HepG2 (cell line): ENCODE measurements at regions not wholly inside any gene's neighbourhood (a gene's known extent, or its start where the extent isn't known, plus 50 kb on each side); places are given as distances from the start of the nearest gene placed in this dataset.

Experiments used
- ATAC-seq: fragments of 200-7000 bp; cut with Tn5 transposase; 3 replicates; pipeline ENCODE4 v1.9.1; 2020; ENCODE audit warnings: mild to moderate bottlenecking, moderate library complexity
- BruUV-seq: library from RNA; stranded (reverse); fragments of 400-500 nt; replicated peaks from 2 replicates; lab custom pipeline; 2021; lab: Mats Ljungman, UMichigan
- CTCF ChIA-PET: fragments of 300-600 bp; formaldehyde crosslinking; extraction: SDS; loops from one replicate; lab custom pipeline; 2021; ENCODE audit warnings: low total read pairs, inconsistent platforms, low intra/inter-chr PET ratio; lab: Yijun Ruan, JAX
- POLR2A ChIA-PET: fragments of 350-600 bp; sonication (Branson Sonifier 250); formaldehyde crosslinking; loops from one replicate; lab custom pipeline; 2020; ENCODE audit warnings: antibody characterized with exemption, inconsistent platforms; lab: Yijun Ruan, JAX
- DNase-seq: peaks from one replicate; pipeline ENCODE4 v3.0.0-alpha.2; 2015; ENCODE audit warnings: low spot score
- FAIRE-seq: peaks from 3 replicates; lab custom pipeline; 2011; peaks lifted over from hg19 to GRCh38; lab: Jason Lieb, UNC
- H2AFZ ChIP-seq: one replicate; pipeline ENCODE4 v1.6.1; 2011; ENCODE audit warnings: low read length, inconsistent platforms
- H3K27ac ChIP-seq: fragments of 300-600 bp; 3 replicates; pipeline ENCODE4 v1.8.0; 2011; ENCODE audit warnings: mixed run types, mild to moderate bottlenecking, mixed read lengths, low read length, inconsistent platforms; ENCODE audit not compliant: insufficient read depth; ENCODE audit errors: extremely low read length
- H3K27me3 ChIP-seq, 2 experiments: fragments of 200-600 bp in 1 of 2; 2 replicates in 1 of 2; 3 replicates in 1 of 2; pipeline versions ENCODE4 v1.6.0 to v1.8.0; 2011; ENCODE audit warnings: low read length in 2 of 2, mild to moderate bottlenecking in 2 of 2, moderate library complexity in 2 of 2, inconsistent platforms in 1 of 2; ENCODE audit not compliant: insufficient read depth in 2 of 2, control insufficient read depth in 1 of 2
- H3K36me3 ChIP-seq, 2 experiments: fragments of 200-600 bp in 1 of 2; replicated peaks in 1 of 2; 2 replicates in 1 of 2; 3 replicates in 1 of 2; pipeline versions ENCODE4 v1.5.1 to v1.8.0; 2011; ENCODE audit warnings: low read length in 2 of 2, inconsistent platforms in 1 of 2; ENCODE audit not compliant: insufficient read depth in 2 of 2, control insufficient read depth in 1 of 2
- H3K4me1 ChIP-seq: 2 replicates; pipeline ENCODE4 v1.5.1; 2012; ENCODE audit warnings: low read length, inconsistent platforms; ENCODE audit not compliant: insufficient read depth
- H3K4me2 ChIP-seq: 2 replicates; pipeline ENCODE4 v1.6.0; 2011; ENCODE audit warnings: low read depth, low read length, inconsistent platforms
- H3K4me3 ChIP-seq, 3 experiments: fragments of 200-600 bp in 1 of 3; sonication (generic), shearing (Covaris generic) in 1 of 3; replicated peaks in 1 of 3; 2 replicates each; pipeline ENCODE4 v1.5.1; 2011 to 2016; ENCODE audit warnings: low read length in 3 of 3, inconsistent platforms in 2 of 3, low read depth in 2 of 3, mild to moderate bottlenecking in 2 of 3, control low read depth in 1 of 3, mixed read lengths in 1 of 3; ENCODE audit not compliant: insufficient read depth in 1 of 3
- H3K79me2 ChIP-seq: one replicate; pipeline ENCODE4 v1.6.1; 2011; ENCODE audit warnings: low read length, inconsistent platforms; ENCODE audit not compliant: insufficient read depth
- H3K9ac ChIP-seq: 2 replicates; pipeline ENCODE4 v1.6.0; 2011; ENCODE audit warnings: mild to moderate bottlenecking, low read depth, low read length, inconsistent platforms; ENCODE audit not compliant: insufficient read depth
- H3K9me3 ChIP-seq: 2 replicates; pipeline ENCODE4 v1.5.1; 2012; ENCODE audit warnings: mild to moderate bottlenecking, low read length
- H4K20me1 ChIP-seq: 2 replicates; pipeline ENCODE4 v1.6.0; 2011; ENCODE audit warnings: inconsistent platforms, mild to moderate bottlenecking, low read length, moderate library complexity; ENCODE audit not compliant: insufficient read depth
- ATF4 ChIP-seq, 2 experiments: fragments of 450-650 bp in 1 of 2; sonication (generic) in 1 of 2; formaldehyde crosslinking; IDR thresholded peaks; 2 replicates each; pipeline versions ENCODE4 v1.5.0 to v1.8.0; 2020 to 2022; ENCODE audit warnings: mild to moderate bottlenecking in 1 of 2, missing genetic modification reagents in 1 of 2
- BCL6 ChIP-seq: IDR thresholded peaks from 2 replicates; pipeline ENCODE4 v1.6.1; 2016; ENCODE audit warnings: missing genetic modification reagents, missing compliant biosample characterization
- DNMT3B ChIP-seq: conservative IDR thresholded peaks from 2 replicates; pipeline ENCODE4 v1.6.1; 2016; ENCODE audit warnings: missing biosample characterization, control low read depth
- GABPA ChIP-seq, 2 experiments: IDR thresholded peaks; 2 replicates each; pipeline ENCODE4 v1.6.1; 2011 to 2016; ENCODE audit warnings: low read depth in 2 of 2, low read length in 1 of 2, missing biosample characterization in 1 of 2, missing genetic modification characterization in 1 of 2
- IRF2 ChIP-seq: IDR thresholded peaks from 2 replicates; pipeline ENCODE4 v1.6.1; 2018; ENCODE audit warnings: missing genetic modification reagents, missing compliant biosample characterization
- MAFK ChIP-seq, 2 experiments: IDR thresholded peaks in 1 of 2; conservative IDR thresholded peaks in 1 of 2; 2 replicates each; pipeline ENCODE4 v1.6.1; 2011; ENCODE audit warnings: improper control_type of control experiment in 2 of 2, low read length in 2 of 2
- NFE2 ChIP-seq: sonication (generic); formaldehyde crosslinking; IDR thresholded peaks from 2 replicates; pipeline ENCODE4 v1.4.0; 2020; ENCODE audit warnings: missing genetic modification reagents
- ZNF451 ChIP-seq: sonication (generic); formaldehyde crosslinking; IDR thresholded peaks from 2 replicates; pipeline ENCODE4 v1.5.0; 2020; ENCODE audit warnings: mild to moderate bottlenecking, missing genetic modification reagents
- ZNF691 ChIP-seq: sonication (generic); formaldehyde crosslinking; IDR thresholded peaks from 2 replicates; pipeline ENCODE4 v1.4.0; 2020; ENCODE audit warnings: missing genetic modification reagents, low read depth, mild to moderate bottlenecking, borderline replicate concordance
- WGBS: methylation state at CpG from one replicate; pipeline ENCODE4 v1.1.6; 2017; ENCODE audit warnings: low lambda C conversion rate; 5-methylcytosine and 5-hydroxymethylcytosine counted together
- in situ Hi-C: cut with HindIII; loops from 2 replicates; pipeline ENCODE4 v1.10.0; 2017; ENCODE audit warnings: low pct_unique_long_range_greater_than_20kb; ENCODE audit not compliant: extremely low pct_ligation_motif_present
- intact Hi-C: fragments of 100-400 bp; cut with micrococcal nuclease; formaldehyde crosslinking; loops from one replicate; pipeline ENCODE4 v1.10.0; 2022; ENCODE audit not compliant: unreplicated experiment
- TF ChIP-seq, protein P1 (sequence below): sonication (generic); formaldehyde crosslinking; IDR thresholded peaks from 2 replicates; pipeline ENCODE4 v1.5.0; 2020; ENCODE audit warnings: missing genetic modification reagents

GRCh38 chr10:55509168-55509567, 708.1 kb upstream of the PCDH15 start:
- WGBS = 1% methylated on average over 4 of the region's 4 CpGs
- in situ Hi-C loops (no loop called here), intact Hi-C loops (no loop called here)
- H2AFZ ChIP-seq = no peak overlapping the region
- H3K36me3 ChIP-seq = no peaks in the 10 kb centered on the region
- H4K20me1 ChIP-seq = no peaks in the 10 kb centered on the region
- ChIA-PET POLR2A (no interaction called here), CTCF (no interaction called here)
- H3K4me2 ChIP-seq = peak overlapping the region; percentile 41; the same call in 1 of the 2 replicates
- no peak for FAIRE-seq
- peak overlapping the region in 2 of 3 experiments; percentile 5 to 33; a peak in 3 of 6 replicates for H3K4me3 ChIP-seq
- DNase-seq = no peak
- ATAC-seq = no peak
- H3K9ac ChIP-seq = no peak overlapping the region
- TF ChIP-seq, protein P1, sequence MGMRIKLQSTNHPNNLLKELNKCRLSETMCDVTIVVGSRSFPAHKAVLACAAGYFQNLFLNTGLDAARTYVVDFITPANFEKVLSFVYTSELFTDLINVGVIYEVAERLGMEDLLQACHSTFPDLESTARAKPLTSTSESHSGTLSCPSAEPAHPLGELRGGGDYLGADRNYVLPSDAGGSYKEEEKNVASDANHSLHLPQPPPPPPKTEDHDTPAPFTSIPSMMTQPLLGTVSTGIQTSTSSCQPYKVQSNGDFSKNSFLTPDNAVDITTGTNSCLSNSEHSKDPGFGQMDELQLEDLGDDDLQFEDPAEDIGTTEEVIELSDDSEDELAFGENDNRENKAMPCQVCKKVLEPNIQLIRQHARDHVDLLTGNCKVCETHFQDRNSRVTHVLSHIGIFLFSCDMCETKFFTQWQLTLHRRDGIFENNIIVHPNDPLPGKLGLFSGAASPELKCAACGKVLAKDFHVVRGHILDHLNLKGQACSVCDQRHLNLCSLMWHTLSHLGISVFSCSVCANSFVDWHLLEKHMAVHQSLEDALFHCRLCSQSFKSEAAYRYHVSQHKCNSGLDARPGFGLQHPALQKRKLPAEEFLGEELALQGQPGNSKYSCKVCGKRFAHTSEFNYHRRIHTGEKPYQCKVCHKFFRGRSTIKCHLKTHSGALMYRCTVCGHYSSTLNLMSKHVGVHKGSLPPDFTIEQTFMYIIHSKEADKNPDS (CRISPR knock-in tag) = no peak
- TF ChIP-seq DNMT3B (CRISPR knock-in tag) = no peak
- TF ChIP-seq GABPA (IDR thresholded peaks at IDR 0.05; ENCODE audit: low read depth, low read length) = no peak
- TF ChIP-seq GABPA (CRISPR knock-in tag; IDR thresholded peaks at IDR 0.05; ENCODE audit: low read depth) = no peak
- no peak for TF ChIP-seq MAFK (conservative IDR thresholded peaks at IDR 0.05 in 1 of 2, IDR thresholded peaks at IDR 0.05 in 1 of 2; ENCODE audit: low read length in 2 of 2)
- TF ChIP-seq ZNF451 = no peak
- TF ChIP-seq ATF4 (CRISPR knock-in tag; IDR thresholded peaks at IDR 0.05) = no peak
- no peak for TF ChIP-seq NFE2
- no peak for TF ChIP-seq BCL6 (CRISPR knock-in tag)
- no peak for TF ChIP-seq ZNF691 (CRISPR knock-in tag)
- no peak for TF ChIP-seq IRF2
- H3K9me3 ChIP-seq = no peaks in the 10 kb centered on the region
- H3K79me2 ChIP-seq = no peaks in the 10 kb centered on the region
- H3K27me3 ChIP-seq = no peaks in the 10 kb centered on the region
- no peaks in the 10 kb centered on the region for H3K4me1 ChIP-seq
- no peak overlapping the region for H3K27ac ChIP-seq
- BruUV-seq = no TSS peak
